ENCODE measurements at regions not wholly inside any gene's neighbourhood (a gene's known extent, or its start where the extent isn't known, plus 50 kb on each side); places are given as distances from the start of the nearest gene placed in this dataset.
A peak's percentile ranks its signal among the peaks of the same experiment; 100 is the strongest.

DNA sequence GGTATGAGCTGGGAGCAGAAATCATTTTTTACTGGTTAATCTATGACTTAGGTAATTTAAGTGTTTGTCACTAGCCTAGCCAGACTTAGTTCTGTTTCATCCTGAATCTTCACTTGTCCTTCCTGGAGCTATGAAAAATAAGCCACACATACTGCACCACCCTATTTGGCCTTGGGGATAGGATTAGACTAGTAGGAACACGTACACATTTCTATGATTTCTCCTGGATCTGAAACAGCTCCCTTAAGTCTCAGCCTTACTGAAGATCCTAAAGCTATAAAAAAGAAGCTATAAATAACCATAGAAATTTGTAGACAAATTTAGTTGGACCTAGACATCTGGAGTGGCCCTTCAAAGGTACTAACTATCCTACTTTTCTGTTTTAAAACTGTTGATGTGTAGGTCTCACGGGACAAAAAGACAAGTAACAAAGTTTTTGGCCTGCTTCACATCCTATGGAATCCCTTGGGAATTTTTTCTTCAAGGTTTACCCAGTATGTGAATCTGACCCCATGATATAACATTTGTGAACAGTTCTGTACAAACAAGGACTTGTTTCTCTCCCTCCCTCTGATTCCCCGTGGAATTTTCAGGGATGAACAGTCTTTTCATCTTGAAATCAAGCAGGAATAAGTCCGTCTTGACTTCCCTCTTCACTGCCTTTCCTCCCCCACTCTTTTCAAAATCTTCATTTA lies 275.0 kb downstream of the FAM76B start:
- H3K79me2 ChIP-seq (ENCODE audit: control insufficient read depth in 1 of 2, insufficient read depth in 2 of 2, low read length in 2 of 2), result no peaks in the 10 kb centered on the region
- no peak overlapping the region for H2BK20ac ChIP-seq (ENCODE audit: low read length)
- no peaks in the 10 kb centered on the region for H3K27me3 ChIP-seq (replicated peaks in 1 of 4; ENCODE audit: control insufficient read depth in 3 of 4, extremely low read depth in 1 of 4, insufficient read depth in 3 of 4, low read length in 3 of 4)
- FAIRE-seq (no peak), DNase-seq (ENCODE audit: low read depth in 1 of 2, low spot score in 2 of 2) (no peak)
- H3K4me1 ChIP-seq (replicated peaks in 1 of 4; ENCODE audit: control insufficient read depth in 3 of 4, insufficient read depth in 4 of 4, low read length in 3 of 4), result peaks cover 0 to 3% (median 1%) of the 10 kb centered on the region in 4 experiments; a peak in 2 of 7 replicates
- H3K4me3 ChIP-seq (ENCODE audit: extremely low read depth in 1 of 4, insufficient read depth in 2 of 4, low read depth in 3 of 4, low read length in 4 of 4), result no peak overlapping the region
- H3K79me1 ChIP-seq (ENCODE audit: low read depth, low read length), result no peaks in the 10 kb centered on the region
- no peak overlapping the region for H3K23ac ChIP-seq (ENCODE audit: insufficient read length)
- no peaks in the 10 kb centered on the region for H3K36me3 ChIP-seq (ENCODE audit: control insufficient read depth in 2 of 4, insufficient read depth in 4 of 4, low read length in 3 of 4)
- ChIA-PET CTCF (ENCODE audit: partially characterized antibody) (interaction anchor here (0.8 to 2.2 kb wide), 4 partner anchors 31 to 360 kb away, joined by 3 to 6 read pairs (median 5); no protein-coding TSS in a partner anchor), POLR2A (ENCODE audit: partially characterized antibody) (no interaction called here)
- H3K9me3 ChIP-seq (ENCODE audit: insufficient read depth in 2 of 2, low read depth in 1 of 2, low read length in 1 of 2), result no peaks in the 10 kb centered on the region
- no peaks in the 10 kb centered on the region for H3K23me2 ChIP-seq (ENCODE audit: low read depth, low read length)
- WGBS, 2 experiments (ENCODE audit: extremely low coverage in 1 of 2, insufficient coverage in 1 of 2, insufficient read length in 1 of 2, insufficient replicate concordance in 2 of 2, low coverage in 1 of 2, low lambda C conversion rate in 2 of 2, missing lambda C conversion rate in 1 of 2), result 93% methylated on average over 4 of the region's 4 CpGs; no CpG with 5 or more reads in 1 of the 2 experiments
- H3K27ac ChIP-seq (ENCODE audit: low read depth, low read length), result no peak overlapping the region
- no peak overlapping the region for H2BK5ac ChIP-seq (ENCODE audit: low read depth, low read length)
- H3K4ac ChIP-seq (replicated peaks; ENCODE audit: insufficient read length, low read depth, low read length), result no peak overlapping the region
- no peak overlapping the region for H4K8ac ChIP-seq (ENCODE audit: extremely low read depth, insufficient read depth, low read length)
- no peak overlapping the region for H3K9ac ChIP-seq (replicated peaks in 1 of 4; ENCODE audit: extremely low read depth in 1 of 4, low read depth in 3 of 4, low read length in 3 of 4)
- no peak overlapping the region for H3K14ac ChIP-seq (ENCODE audit: insufficient read length)
- no peak overlapping the region for H3K18ac ChIP-seq (ENCODE audit: extremely low read depth, low read length)
- H3K4me2 ChIP-seq (ENCODE audit: insufficient read depth in 1 of 2, low read depth in 2 of 2, low read length in 2 of 2), result no peak overlapping the region
- 0 out of 2 replicates have a peak overlapping the region, but pooled peaks have one; percentile 12 for H2AFZ ChIP-seq (ENCODE audit: low read length)
- no peak overlapping the region for H3K56ac ChIP-seq (replicated peaks; ENCODE audit: insufficient read length, low read depth, low read length)
- no peak overlapping the region for H2BK120ac ChIP-seq (replicated peaks; ENCODE audit: low read depth, low read length)
- no peaks in the 10 kb centered on the region for H4K20me1 ChIP-seq (replicated peaks in 1 of 2; ENCODE audit: control insufficient read depth in 1 of 2, insufficient read depth in 2 of 2, low read length in 2 of 2)
- no peak overlapping the region for H2BK12ac ChIP-seq (ENCODE audit: low read depth, low read length)
- H2AK5ac ChIP-seq (ENCODE audit: low read depth, low read length), result no peak overlapping the region
- H2BK15ac ChIP-seq (ENCODE audit: low read length), result no peak overlapping the region
- H4K5ac ChIP-seq (ENCODE audit: insufficient read length, low read depth, low read length), result no peak overlapping the region
- no peak overlapping the region for H4K91ac ChIP-seq (replicated peaks; ENCODE audit: insufficient read length, low read length)
- TF ChIP-seq GABPA (IDR thresholded peaks at IDR 0.05; ENCODE audit: borderline replicate concordance, insufficient read depth, low read length), result no peak
- TF ChIP-seq EZH2 (IDR thresholded peaks at IDR 0.05; ENCODE audit: low read depth, low read length, severe bottlenecking), result no peak
- TF ChIP-seq JUND (IDR thresholded peaks at IDR 0.05; ENCODE audit: low read length), result no peak
- TF ChIP-seq CHD1 (IDR thresholded peaks at IDR 0.05; ENCODE audit: low read depth, low read length), result no peak
- TF ChIP-seq JUN (IDR thresholded peaks at IDR 0.05; ENCODE audit: low read depth, low read length), result no peak
- no peak for TF ChIP-seq RAD21 (IDR thresholded peaks at IDR 0.05 in 1 of 2, conservative IDR thresholded peaks at IDR 0.05 in 1 of 2; ENCODE audit: low read depth in 2 of 2, low read length in 2 of 2)
- TF ChIP-seq, protein P1, sequence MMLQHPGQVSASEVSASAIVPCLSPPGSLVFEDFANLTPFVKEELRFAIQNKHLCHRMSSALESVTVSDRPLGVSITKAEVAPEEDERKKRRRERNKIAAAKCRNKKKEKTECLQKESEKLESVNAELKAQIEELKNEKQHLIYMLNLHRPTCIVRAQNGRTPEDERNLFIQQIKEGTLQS (IDR thresholded peaks at IDR 0.05; ENCODE audit: insufficient read depth, low read depth, low read length), result no peak
- no peak for TF ChIP-seq GTF2F1 (IDR thresholded peaks at IDR 0.05; ENCODE audit: borderline replicate concordance, low read depth, low read length)
- TF ChIP-seq, protein P2, sequence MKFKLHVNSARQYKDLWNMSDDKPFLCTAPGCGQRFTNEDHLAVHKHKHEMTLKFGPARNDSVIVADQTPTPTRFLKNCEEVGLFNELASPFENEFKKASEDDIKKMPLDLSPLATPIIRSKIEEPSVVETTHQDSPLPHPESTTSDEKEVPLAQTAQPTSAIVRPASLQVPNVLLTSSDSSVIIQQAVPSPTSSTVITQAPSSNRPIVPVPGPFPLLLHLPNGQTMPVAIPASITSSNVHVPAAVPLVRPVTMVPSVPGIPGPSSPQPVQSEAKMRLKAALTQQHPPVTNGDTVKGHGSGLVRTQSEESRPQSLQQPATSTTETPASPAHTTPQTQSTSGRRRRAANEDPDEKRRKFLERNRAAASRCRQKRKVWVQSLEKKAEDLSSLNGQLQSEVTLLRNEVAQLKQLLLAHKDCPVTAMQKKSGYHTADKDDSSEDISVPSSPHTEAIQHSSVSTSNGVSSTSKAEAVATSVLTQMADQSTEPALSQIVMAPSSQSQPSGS (IDR thresholded peaks at IDR 0.05; ENCODE audit: low read length), result no peak
- TF ChIP-seq TCF12 (IDR thresholded peaks at IDR 0.05; ENCODE audit: low read depth, low read length), result no peak
- no peak for TF ChIP-seq SP1 (IDR thresholded peaks at IDR 0.05; ENCODE audit: low read depth, low read length)
